BJ (cell line): ENCODE measurements at regions not wholly inside any gene's neighbourhood (a gene's known extent, or its start where the extent isn't known, plus 50 kb on each side); places are given as distances from the start of the nearest gene placed in this dataset.

Experiments
- CTCF ChIA-PET: fragments of 350-600 bp; formaldehyde crosslinking; extraction: SDS; loops from one replicate; lab custom pipeline; 2021; ENCODE audit warnings: antibody characterized with exemption, inconsistent platforms; lab: Yijun Ruan, JAX
- POLR2A ChIA-PET: fragments of 300-600 bp; sonication (Branson Sonifier 250); formaldehyde crosslinking; extraction: SDS; loops from one replicate; lab custom pipeline; 2021; ENCODE audit warnings: antibody characterized with exemption; lab: Charles Lee
- DNase-seq: peaks from one replicate; pipeline ENCODE4 v3.0.0-alpha.2; 2011; ENCODE audit warnings: low read depth
- H3K27me3 ChIP-seq: 2 replicates; pipeline ENCODE4 v1.6.0; 2011; ENCODE audit warnings: low read length; ENCODE audit not compliant: control insufficient read depth, insufficient read depth
- H3K36me3 ChIP-seq: 2 replicates; pipeline ENCODE4 v1.5.1; 2011; ENCODE audit warnings: low read length; ENCODE audit not compliant: control insufficient read depth, insufficient read depth
- H3K4me3 ChIP-seq: 2 replicates; pipeline ENCODE4 v1.5.1; 2011; ENCODE audit warnings: low read depth, mild to moderate bottlenecking, control low read depth, low read length
- TF ChIP-seq, protein P1 (sequence below): IDR thresholded peaks from 2 replicates; pipeline ENCODE4 v1.5.1; 2011; ENCODE audit warnings: low read depth, mild to moderate bottlenecking, control low read depth, inconsistent platforms, low read length, moderate library complexity; ENCODE audit not compliant: insufficient read depth

DNA sequence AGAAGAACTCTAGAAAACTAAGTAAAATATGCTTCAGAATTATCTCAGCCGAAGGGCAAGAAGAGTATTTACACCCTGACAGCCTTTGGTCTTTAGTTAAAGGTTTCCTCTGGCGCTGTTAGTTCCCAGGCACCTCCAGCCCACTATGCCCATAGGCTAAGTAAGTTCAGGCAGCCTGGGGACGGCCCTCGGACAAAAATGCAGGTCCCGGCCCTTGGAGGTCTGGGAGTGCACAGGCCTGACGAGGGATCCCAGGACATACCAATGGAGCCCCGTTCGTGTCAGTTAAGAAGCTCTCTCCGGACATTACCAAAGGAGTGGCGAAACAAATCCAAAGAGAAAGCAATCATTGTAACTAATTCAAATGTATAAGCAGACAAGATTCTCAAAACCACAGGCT lies 311.8 kb downstream of the CD83 start:
- Histone ChIP-seq H3K4me3 (no peak overlapping the region), H3K36me3 (no peaks in the 10 kb centered on the region), H3K27me3 (0 out of 2 replicates have a peak, but pooled peaks cover 2% of the 10 kb centered on the region)
- CTCF ChIA-PET: no interaction called here
- no peak for DNase-seq
- TF ChIP-seq, protein P1, sequence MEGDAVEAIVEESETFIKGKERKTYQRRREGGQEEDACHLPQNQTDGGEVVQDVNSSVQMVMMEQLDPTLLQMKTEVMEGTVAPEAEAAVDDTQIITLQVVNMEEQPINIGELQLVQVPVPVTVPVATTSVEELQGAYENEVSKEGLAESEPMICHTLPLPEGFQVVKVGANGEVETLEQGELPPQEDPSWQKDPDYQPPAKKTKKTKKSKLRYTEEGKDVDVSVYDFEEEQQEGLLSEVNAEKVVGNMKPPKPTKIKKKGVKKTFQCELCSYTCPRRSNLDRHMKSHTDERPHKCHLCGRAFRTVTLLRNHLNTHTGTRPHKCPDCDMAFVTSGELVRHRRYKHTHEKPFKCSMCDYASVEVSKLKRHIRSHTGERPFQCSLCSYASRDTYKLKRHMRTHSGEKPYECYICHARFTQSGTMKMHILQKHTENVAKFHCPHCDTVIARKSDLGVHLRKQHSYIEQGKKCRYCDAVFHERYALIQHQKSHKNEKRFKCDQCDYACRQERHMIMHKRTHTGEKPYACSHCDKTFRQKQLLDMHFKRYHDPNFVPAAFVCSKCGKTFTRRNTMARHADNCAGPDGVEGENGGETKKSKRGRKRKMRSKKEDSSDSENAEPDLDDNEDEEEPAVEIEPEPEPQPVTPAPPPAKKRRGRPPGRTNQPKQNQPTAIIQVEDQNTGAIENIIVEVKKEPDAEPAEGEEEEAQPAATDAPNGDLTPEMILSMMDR: no peak
- POLR2A ChIA-PET: no interaction called here

DNA sequence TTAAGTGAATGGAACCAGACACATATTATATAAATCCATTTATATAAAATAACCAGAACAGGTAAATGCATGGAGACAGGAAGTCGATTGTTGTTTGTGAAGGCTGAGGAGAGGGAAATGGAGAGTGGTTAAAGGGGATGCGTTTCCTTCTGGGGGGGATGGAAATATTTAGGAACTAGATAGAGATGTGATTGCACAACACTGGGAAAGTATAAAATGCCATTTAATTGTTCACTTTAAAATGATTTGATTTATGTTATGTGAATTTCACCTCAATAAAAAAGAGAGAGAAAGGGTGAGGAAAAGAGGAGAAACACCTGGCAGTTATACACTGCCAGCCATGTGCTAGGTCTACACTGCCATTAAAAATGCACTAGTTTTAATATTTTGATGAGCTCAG lies 312.6 kb downstream of the CD83 start:
- TF ChIP-seq, protein P1: no peak
- ChIA-PET CTCF (no interaction called here), POLR2A (no interaction called here)
- Histone ChIP-seq H3K27me3 (0 out of 2 replicates have a peak, but pooled peaks cover 2% of the 10 kb centered on the region), H3K36me3 (no peaks in the 10 kb centered on the region), H3K4me3 (no peak overlapping the region)
- DNase-seq: no peak

DNA sequence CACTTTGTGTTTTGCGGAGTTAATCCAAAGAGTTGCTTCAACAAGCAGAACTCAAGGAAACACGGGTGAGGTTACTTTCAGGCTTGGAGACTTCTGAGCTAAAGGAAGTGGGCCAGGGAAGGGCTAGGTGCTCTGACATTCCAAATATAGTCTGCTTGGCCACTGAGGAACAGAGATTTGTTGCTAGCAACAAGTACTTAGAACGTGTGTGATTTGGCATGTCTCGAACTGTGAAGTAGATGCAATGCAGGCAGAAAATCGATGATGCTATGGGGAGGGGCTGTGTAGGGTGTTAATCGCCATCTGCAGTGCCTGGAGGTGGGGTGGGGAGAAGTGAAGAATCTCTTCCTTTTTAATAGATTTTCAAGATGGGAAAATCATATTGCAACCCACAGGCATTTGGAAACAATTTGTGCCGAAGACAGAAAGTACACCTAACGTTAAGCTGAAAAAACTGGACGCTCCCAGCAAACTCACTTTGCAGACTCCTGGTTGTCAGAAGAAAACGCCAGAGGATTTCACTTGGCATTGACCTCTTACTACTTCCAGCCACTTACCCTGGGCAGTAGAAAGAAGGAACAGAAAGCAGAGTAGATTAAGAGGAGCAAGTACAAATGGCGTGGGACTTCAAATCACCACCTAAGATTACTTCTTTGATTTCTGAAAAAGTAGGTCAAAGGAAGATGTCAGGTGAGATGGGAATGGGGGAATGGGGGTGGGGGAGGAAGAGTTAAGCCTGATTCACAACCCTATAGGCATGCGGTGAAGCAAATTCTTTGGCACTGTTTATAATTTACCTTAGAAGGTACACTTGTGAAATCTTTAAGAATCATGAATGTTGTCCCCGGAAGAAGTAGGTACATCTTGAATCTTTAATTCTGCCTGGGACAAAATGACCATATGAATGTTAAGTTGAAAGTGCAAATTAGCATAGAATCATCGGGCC lies 314.1 kb downstream of the CD83 start:
- TF ChIP-seq, protein P1: no peak
- ChIA-PET POLR2A (no interaction called here), CTCF (interaction anchor here (1.1 kb wide), 1 partner anchor 33 kb away, joined by 3 read pairs; no protein-coding TSS in a partner anchor)

DNA sequence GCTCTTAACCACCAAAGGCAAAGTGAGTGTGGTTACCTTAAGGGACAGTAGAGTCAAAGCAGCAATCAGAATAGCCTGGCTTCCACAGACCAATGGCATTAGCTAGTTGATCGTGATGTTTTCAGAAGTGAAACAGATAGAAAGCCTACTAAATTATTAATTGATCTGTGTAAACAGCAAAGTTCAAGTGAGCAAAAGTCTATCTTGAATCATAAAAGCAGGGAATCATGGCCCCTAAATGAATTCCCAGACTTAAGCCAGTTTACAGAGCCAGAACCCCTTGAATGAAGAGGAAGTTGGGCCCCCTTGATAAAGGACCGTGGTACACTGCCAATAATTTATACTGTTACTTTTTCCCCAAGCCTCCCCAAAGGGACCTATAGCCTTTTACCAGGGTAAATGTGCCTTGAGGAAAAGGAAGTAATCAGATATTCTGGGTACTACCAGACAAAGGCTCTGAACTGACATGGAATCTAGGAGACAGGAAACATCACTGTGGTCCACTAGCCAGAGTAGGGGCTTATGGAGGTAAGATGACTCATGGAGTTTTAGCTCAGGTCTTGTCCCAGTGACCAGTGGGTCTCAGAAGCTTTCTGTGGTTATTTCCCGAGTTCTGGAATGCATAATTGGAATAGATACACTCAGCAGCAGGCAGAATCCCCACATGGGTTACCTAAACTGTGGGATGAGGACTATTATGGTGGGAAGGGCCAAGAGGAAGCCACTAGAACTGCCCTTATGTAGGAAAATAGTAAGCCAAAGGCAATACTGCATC lies 317.5 kb downstream of the CD83 start:
- ChIA-PET POLR2A (no interaction called here), CTCF (no interaction called here)
- DNase-seq: no peak
- H3K4me3 ChIP-seq: no peak overlapping the region
- 0 out of 2 replicates have a peak, but pooled peaks cover 2% of the 10 kb centered on the region for H3K27me3 ChIP-seq
- TF ChIP-seq, protein P1: no peak
- H3K36me3 ChIP-seq: no peaks in the 10 kb centered on the region

More for the DNA sequence above, 314.1 kb downstream of the CD83 start:
- H3K36me3 ChIP-seq: no peaks in the 10 kb centered on the region
- no peak overlapping the region for H3K4me3 ChIP-seq
- DNase-seq: no peak
- H3K27me3 ChIP-seq: 0 out of 2 replicates have a peak, but pooled peaks cover 2% of the 10 kb centered on the region
